PFSK-1 (cell line): ENCODE measurements at regions not wholly inside any gene's neighbourhood (a gene's known extent, or its start where the extent isn't known, plus 50 kb on each side); places are given as distances from the start of the nearest gene placed in this dataset.

Experiments
- FOXP2 ChIP-seq: optimal IDR thresholded peaks from 2 replicates; pipeline ENCODE3; 2011; ENCODE audit warnings: borderline replicate concordance, control low read depth, inconsistent platforms; ENCODE audit not compliant: insufficient read depth; ENCODE audit errors: extremely low read length, extremely low read depth
- POLR2AphosphoS5 ChIP-seq: IDR thresholded peaks from 2 replicates; pipeline ENCODE4 v1.6.1; 2012; ENCODE audit warnings: low read depth, mild to moderate bottlenecking, control low read depth, low read length, moderate library complexity
- REST ChIP-seq, 2 experiments: IDR thresholded peaks; 2 replicates each; pipeline versions ENCODE4 v1.6.1 to v1.8.0; 2011 to 2012; ENCODE audit warnings: low read depth in 2 of 2, low read length in 2 of 2, control low read depth in 1 of 2, inconsistent platforms in 1 of 2, mild to moderate bottlenecking in 1 of 2, moderate library complexity in 1 of 2; ENCODE audit not compliant: insufficient read depth in 1 of 2
- SIN3A ChIP-seq: IDR thresholded peaks from 2 replicates; pipeline ENCODE4 v1.6.1; 2012; ENCODE audit warnings: mild to moderate bottlenecking, low read length, moderate library complexity, borderline replicate concordance; ENCODE audit not compliant: insufficient read depth
- TAF1 ChIP-seq: IDR thresholded peaks from 2 replicates; pipeline ENCODE4 v1.6.1; 2012; ENCODE audit warnings: low read length, control low read depth, borderline replicate concordance; ENCODE audit not compliant: insufficient read depth

GRCh38 chr6:140871911-140872310 lies 1260.8 kb upstream of the GJE1 start:
- TF ChIP-seq POLR2AphosphoS5 (no peak), SIN3A (no peak), REST (IDR thresholded peaks at IDR 0.05; ENCODE audit: insufficient read depth in 1 of 2, low read depth in 2 of 2, low read length in 2 of 2) (no peak), TAF1 (no peak), FOXP2 (no peak)

- no peak for TF ChIP-seq REST (IDR thresholded peaks at IDR 0.05; ENCODE audit: insufficient read depth in 1 of 2, low read depth in 2 of 2, low read length in 2 of 2)
- no peak for TF ChIP-seq FOXP2
- TF ChIP-seq SIN3A, result no peak
- TF ChIP-seq TAF1, result no peak
- no peak for TF ChIP-seq POLR2AphosphoS5
These were observed 1265.4 kb upstream of the GJE1 start for GRCh38 chr6:140867336-140867735.

GRCh38 chr6:140858381-140858971 lies 1274.2 kb upstream of the GJE1 start:
- TF ChIP-seq TAF1 (no peak), FOXP2 (no peak), POLR2AphosphoS5 (no peak), REST (IDR thresholded peaks at IDR 0.05; ENCODE audit: insufficient read depth in 1 of 2, low read depth in 2 of 2, low read length in 2 of 2) (no peak), SIN3A (no peak)

GRCh38 chr6:140857739-140858380 lies 1274.9 kb upstream of the GJE1 start:
- TF ChIP-seq SIN3A, result no peak
- no peak for TF ChIP-seq FOXP2
- TF ChIP-seq POLR2AphosphoS5, result no peak
- no peak for TF ChIP-seq TAF1
- no peak for TF ChIP-seq REST (IDR thresholded peaks at IDR 0.05; ENCODE audit: insufficient read depth in 1 of 2, low read depth in 2 of 2, low read length in 2 of 2)
